GM12878 (cell line): ENCODE measurements at regions not wholly inside any gene's neighbourhood (a gene's known extent, or its start where the extent isn't known, plus 50 kb on each side); places are given as distances from the start of the nearest gene placed in this dataset.

Source experiments
- ATAC-seq: fragments of 200-7000 bp; cut with Tn5 transposase; 3 replicates; pipeline ENCODE4 v1.9.1; 2020; ENCODE audit warnings: mild to moderate bottlenecking, moderate library complexity
- BruUV-seq: library from RNA; stranded (reverse); fragments of 400-500 nt; replicated peaks from 2 replicates; lab custom pipeline; 2021; lab: Mats Ljungman, UMichigan
- CTCF ChIA-PET: fragments of 300-600 bp; sonication (Branson Sonifier 250); formaldehyde crosslinking; extraction: SDS; loops from one replicate; lab custom pipeline; 2021; ENCODE audit warnings: inconsistent platforms; lab: Yijun Ruan, JAX
- POLR2A ChIA-PET: fragments of 350-600 bp; formaldehyde crosslinking; extraction: SDS; loops from one replicate; lab custom pipeline; 2021; ENCODE audit warnings: inconsistent platforms; lab: Charles Lee
- RAD21 ChIA-PET: fragments of 300-600 bp; sonication (Branson Sonifier 250); formaldehyde crosslinking; loops from one replicate; lab custom pipeline; 2023; ENCODE audit warnings: antibody characterized with exemption; ENCODE audit not compliant: unreplicated experiment; lab: Charles Lee
- SMC1A ChIA-PET: fragments of 300-600 bp; sonication (Branson Sonifier 250); formaldehyde crosslinking; loops from one replicate; lab custom pipeline; 2023; ENCODE audit not compliant: unreplicated experiment, uncharacterized antibody; lab: Charles Lee
- DNase-seq: peaks from one replicate; pipeline ENCODE4 v3.0.0-alpha.2; 2011; ENCODE audit warnings: low read depth, low spot score
- FAIRE-seq: peaks from 3 replicates; lab custom pipeline; 2011; peaks lifted over from hg19 to GRCh38; lab: Jason Lieb, UNC
- H2AFZ ChIP-seq: 2 replicates; pipeline ENCODE4 v1.6.0; 2011; ENCODE audit warnings: low read depth, low read length, control low read depth; ENCODE audit not compliant: control insufficient read depth
- H3K27ac ChIP-seq: 2 replicates; pipeline ENCODE4 v1.5.1; 2011; ENCODE audit warnings: control low read depth; ENCODE audit not compliant: control insufficient read depth, insufficient read depth
- H3K27me3 ChIP-seq, 2 experiments: replicated peaks in 1 of 2; 2 replicates each; pipeline versions ENCODE4 v1.6.0 to v1.6.1; 2011; ENCODE audit warnings: low read length in 1 of 2; ENCODE audit not compliant: control insufficient read depth in 2 of 2, insufficient read depth in 2 of 2
- H3K36me3 ChIP-seq, 2 experiments: 2 replicates each; pipeline ENCODE4 v1.5.1; 2011; ENCODE audit warnings: low read length in 1 of 2; ENCODE audit not compliant: control insufficient read depth in 2 of 2, insufficient read depth in 2 of 2
- H3K4me1 ChIP-seq: 2 replicates; pipeline ENCODE4 v1.6.1; 2011; ENCODE audit warnings: mild to moderate bottlenecking, low read length, moderate library complexity, mixed read lengths; ENCODE audit not compliant: control insufficient read depth, insufficient read depth
- H3K4me2 ChIP-seq: 2 replicates; pipeline ENCODE4 v1.6.0; 2011; ENCODE audit warnings: control low read depth; ENCODE audit not compliant: control insufficient read depth, insufficient read depth
- H3K4me3 ChIP-seq: fragments of 200-600 bp; sonication (generic); 2 replicates; pipeline ENCODE4 v1.5.1; 2016
- H3K79me2 ChIP-seq: 2 replicates; pipeline ENCODE4 v1.6.0; 2011; ENCODE audit warnings: low read length; ENCODE audit not compliant: control insufficient read depth, insufficient read depth
- H3K9ac ChIP-seq: 2 replicates; pipeline ENCODE4 v1.8.0; 2011; ENCODE audit warnings: low read length, control low read depth, mixed read lengths; ENCODE audit not compliant: control insufficient read depth, insufficient read depth
- H3K9me3 ChIP-seq: replicated peaks from 3 replicates; pipeline ENCODE4 v1.5.1; 2011; ENCODE audit warnings: mild to moderate bottlenecking, low read length; ENCODE audit not compliant: control insufficient read depth, insufficient read depth
- H4K20me1 ChIP-seq: 2 replicates; pipeline ENCODE4 v1.6.0; 2011; ENCODE audit not compliant: control insufficient read depth, insufficient read depth
- CREM ChIP-seq: IDR thresholded peaks from 2 replicates; pipeline ENCODE4 v1.6.1; 2014; ENCODE audit warnings: antibody characterized with exemption, low read depth
- IKZF1 ChIP-seq: fragments of 450-650 bp; conservative IDR thresholded peaks from 2 replicates; pipeline ENCODE4 v1.6.1; 2017; ENCODE audit warnings: antibody characterized with exemption, mild to moderate bottlenecking
- JUND ChIP-seq: IDR thresholded peaks from 2 replicates; pipeline ENCODE4 v1.6.1; 2012; ENCODE audit warnings: low read depth, mild to moderate bottlenecking, low read length, improper control_type of control experiment, moderate library complexity
- MTA2 ChIP-seq: fragments of 450-650 bp; IDR thresholded peaks from 2 replicates; pipeline ENCODE4 v1.6.1; 2016; ENCODE audit warnings: low read depth, mild to moderate bottlenecking, moderate library complexity
- NFXL1 ChIP-seq: fragments of 450-650 bp; IDR thresholded peaks from 2 replicates; pipeline ENCODE4 v1.6.1; 2017; ENCODE audit warnings: antibody characterized with exemption, mild to moderate bottlenecking, borderline replicate concordance
- NR2C1 ChIP-seq: fragments of 450-650 bp; IDR thresholded peaks from 2 replicates; pipeline ENCODE4 v1.6.1; 2017; ENCODE audit warnings: antibody characterized with exemption, mild to moderate bottlenecking, moderate library complexity
- SMARCA5 ChIP-seq: fragments of 450-650 bp; IDR thresholded peaks from 2 replicates; pipeline ENCODE4 v1.6.1; 2017; ENCODE audit warnings: mild to moderate bottlenecking
- SPI1 ChIP-seq: IDR thresholded peaks from 2 replicates; pipeline ENCODE4 v1.6.1; 2011; ENCODE audit warnings: low read depth, mild to moderate bottlenecking, low read length, moderate library complexity, borderline replicate concordance; ENCODE audit not compliant: insufficient read depth
- WRNIP1 ChIP-seq: IDR thresholded peaks from 2 replicates; pipeline ENCODE4 v1.6.1; 2011; ENCODE audit warnings: low read depth, low read length, improper control_type of control experiment, borderline replicate concordance
- ZSCAN29 ChIP-seq: fragments of 450-650 bp; IDR thresholded peaks from 2 replicates; pipeline ENCODE4 v1.6.1; 2017; ENCODE audit warnings: mild to moderate bottlenecking, moderate library complexity
- WGBS: methylation state at CpG from one replicate; pipeline ENCODE4 v1.1.6; 2016; ENCODE audit warnings: low lambda C conversion rate; ENCODE audit not compliant: insufficient replicate concordance, insufficient coverage; ENCODE audit errors: missing lambda C conversion rate; 5-methylcytosine and 5-hydroxymethylcytosine counted together
- in situ Hi-C: fragments of 300-500 bp; cut with MboI; formaldehyde crosslinking; loops from 9 replicates; pipeline ENCODE4 v1.14.3; 2018; ENCODE audit warnings: mixed read lengths
- intact Hi-C: fragments of 100-400 bp; cut with micrococcal nuclease; formaldehyde crosslinking; loops from one replicate; pipeline ENCODE4 v1.14.2; 2022; ENCODE audit not compliant: unreplicated experiment
- TF ChIP-seq, protein P1 (sequence below): fragments of 150-350 bp; IDR thresholded peaks from 2 replicates; pipeline ENCODE4 v1.6.1; 2016; ENCODE audit warnings: low read depth, low read length
- TF ChIP-seq, protein P2 (sequence below): fragments of 450-650 bp; formaldehyde crosslinking; IDR thresholded peaks from 2 replicates; pipeline ENCODE4 v1.5.0; 2022; ENCODE audit warnings: mild to moderate bottlenecking, missing genetic modification characterization

DNA sequence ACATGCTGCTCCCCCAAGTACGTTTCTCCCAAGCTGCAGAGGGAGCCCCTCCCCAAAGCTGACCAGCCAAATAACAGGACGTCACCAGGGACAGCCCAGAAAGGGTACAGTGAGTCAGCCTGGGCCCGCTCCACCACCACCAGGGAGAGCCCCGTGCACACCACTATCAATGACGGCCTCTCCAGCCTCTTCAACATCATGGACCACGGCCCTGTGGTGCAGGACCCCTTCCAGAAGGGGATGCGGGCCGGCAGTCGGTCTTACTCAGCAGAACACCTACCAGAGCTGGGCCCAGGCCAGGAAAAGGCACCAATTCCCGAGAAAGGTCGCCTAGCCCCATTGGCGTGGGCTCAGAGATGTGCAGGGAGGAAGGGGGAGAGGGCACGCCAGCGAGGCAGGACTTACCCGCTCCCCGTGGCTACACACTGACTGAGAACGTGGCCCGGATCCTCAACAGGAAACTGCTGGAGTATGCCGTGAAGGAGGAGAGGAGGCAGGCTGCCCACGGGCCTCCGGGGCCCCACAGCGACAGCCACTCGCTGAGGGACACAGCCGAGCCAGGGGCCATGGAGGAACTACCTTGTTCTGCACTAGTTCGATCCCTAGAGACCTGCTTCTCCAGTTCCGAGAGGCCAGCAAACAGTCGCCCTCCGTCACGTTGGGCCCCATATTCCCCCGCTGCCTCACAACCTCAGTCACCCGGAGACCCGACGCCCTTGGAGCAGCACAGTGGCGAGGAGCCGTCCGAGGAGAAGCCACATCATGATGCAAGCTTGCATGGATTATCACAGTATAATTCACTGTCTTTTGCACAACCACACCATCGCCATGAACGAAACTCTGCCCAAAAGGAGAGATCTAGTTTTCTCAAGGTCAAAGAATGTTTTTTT, 815.9 kb upstream of the KLHL1 start (continued):
- TF ChIP-seq, protein P1, sequence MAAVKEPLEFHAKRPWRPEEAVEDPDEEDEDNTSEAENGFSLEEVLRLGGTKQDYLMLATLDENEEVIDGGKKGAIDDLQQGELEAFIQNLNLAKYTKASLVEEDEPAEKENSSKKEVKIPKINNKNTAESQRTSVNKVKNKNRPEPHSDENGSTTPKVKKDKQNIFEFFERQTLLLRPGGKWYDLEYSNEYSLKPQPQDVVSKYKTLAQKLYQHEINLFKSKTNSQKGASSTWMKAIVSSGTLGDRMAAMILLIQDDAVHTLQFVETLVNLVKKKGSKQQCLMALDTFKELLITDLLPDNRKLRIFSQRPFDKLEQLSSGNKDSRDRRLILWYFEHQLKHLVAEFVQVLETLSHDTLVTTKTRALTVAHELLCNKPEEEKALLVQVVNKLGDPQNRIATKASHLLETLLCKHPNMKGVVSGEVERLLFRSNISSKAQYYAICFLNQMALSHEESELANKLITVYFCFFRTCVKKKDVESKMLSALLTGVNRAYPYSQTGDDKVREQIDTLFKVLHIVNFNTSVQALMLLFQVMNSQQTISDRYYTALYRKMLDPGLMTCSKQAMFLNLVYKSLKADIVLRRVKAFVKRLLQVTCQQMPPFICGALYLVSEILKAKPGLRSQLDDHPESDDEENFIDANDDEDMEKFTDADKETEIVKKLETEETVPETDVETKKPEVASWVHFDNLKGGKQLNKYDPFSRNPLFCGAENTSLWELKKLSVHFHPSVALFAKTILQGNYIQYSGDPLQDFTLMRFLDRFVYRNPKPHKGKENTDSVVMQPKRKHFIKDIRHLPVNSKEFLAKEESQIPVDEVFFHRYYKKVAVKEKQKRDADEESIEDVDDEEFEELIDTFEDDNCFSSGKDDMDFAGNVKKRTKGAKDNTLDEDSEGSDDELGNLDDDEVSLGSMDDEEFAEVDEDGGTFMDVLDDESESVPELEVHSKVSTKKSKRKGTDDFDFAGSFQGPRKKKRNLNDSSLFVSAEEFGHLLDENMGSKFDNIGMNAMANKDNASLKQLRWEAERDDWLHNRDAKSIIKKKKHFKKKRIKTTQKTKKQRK: no peak
- TF ChIP-seq ZSCAN29 (no peak), WRNIP1 (no peak), MTA2 (no peak)

DNA sequence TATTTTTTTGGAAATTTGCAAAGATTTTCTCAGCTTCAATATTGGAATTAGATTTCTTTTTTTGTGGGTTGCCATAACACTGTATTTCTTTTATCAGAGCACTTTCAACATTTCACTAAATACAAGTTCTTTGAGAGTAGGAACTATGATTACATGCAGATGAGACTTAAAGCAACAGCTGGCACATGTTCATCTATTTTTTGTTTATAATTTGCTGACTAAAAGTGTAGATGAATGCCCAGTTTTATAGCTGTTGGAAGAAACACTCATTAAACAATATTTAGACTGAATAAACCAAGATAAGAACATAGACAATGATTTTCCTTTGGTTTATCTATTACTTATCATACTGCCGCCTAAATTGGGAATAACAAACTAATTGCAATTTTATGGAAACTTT, 803.0 kb upstream of the KLHL1 start:
- SMC1A ChIA-PET: interaction anchor here (1.8 kb wide), 1 partner anchor 11 kb away, joined by 5 read pairs; no protein-coding TSS in a partner anchor
- CTCF ChIA-PET: no interaction called here
- TF ChIP-seq, protein P2, sequence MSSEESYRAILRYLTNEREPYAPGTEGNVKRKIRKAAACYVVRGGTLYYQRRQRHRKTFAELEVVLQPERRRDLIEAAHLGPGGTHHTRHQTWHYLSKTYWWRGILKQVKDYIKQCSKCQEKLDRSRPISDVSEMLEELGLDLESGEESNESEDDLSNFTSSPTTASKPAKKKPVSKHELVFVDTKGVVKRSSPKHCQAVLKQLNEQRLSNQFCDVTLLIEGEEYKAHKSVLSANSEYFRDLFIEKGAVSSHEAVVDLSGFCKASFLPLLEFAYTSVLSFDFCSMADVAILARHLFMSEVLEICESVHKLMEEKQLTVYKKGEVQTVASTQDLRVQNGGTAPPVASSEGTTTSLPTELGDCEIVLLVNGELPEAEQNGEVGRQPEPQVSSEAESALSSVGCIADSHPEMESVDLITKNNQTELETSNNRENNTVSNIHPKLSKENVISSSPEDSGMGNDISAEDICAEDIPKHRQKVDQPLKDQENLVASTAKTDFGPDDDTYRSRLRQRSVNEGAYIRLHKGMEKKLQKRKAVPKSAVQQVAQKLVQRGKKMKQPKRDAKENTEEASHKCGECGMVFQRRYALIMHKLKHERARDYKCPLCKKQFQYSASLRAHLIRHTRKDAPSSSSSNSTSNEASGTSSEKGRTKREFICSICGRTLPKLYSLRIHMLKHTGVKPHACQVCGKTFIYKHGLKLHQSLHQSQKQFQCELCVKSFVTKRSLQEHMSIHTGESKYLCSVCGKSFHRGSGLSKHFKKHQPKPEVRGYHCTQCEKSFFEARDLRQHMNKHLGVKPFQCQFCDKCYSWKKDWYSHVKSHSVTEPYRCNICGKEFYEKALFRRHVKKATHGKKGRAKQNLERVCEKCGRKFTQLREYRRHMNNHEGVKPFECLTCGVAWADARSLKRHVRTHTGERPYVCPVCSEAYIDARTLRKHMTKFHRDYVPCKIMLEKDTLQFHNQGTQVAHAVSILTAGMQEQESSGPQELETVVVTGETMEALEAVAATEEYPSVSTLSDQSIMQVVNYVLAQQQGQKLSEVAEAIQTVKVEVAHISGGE (CRISPR knock-in tag): no peak
- TF ChIP-seq JUND (no peak), SMARCA5 (no peak), NR2C1 (no peak), CREM (no peak), SPI1 (no peak), IKZF1 (no peak), NFXL1 (no peak)

More for the DNA sequence above, 803.0 kb upstream of the KLHL1 start:
- intact Hi-C loops: no loop called here
- H2AFZ ChIP-seq: no peak overlapping the region
- RAD21 ChIA-PET: no interaction called here
- no peak overlapping the region for H3K4me2 ChIP-seq
- ATAC-seq (no peak), FAIRE-seq (no peak), DNase-seq (no peak)
- H3K27me3 ChIP-seq: no peaks in the 10 kb centered on the region
- no peak overlapping the region for H3K4me3 ChIP-seq
- H3K79me2 ChIP-seq: no peaks in the 10 kb centered on the region
- H4K20me1 ChIP-seq: no peaks in the 10 kb centered on the region
- POLR2A ChIA-PET: no interaction called here
- in situ Hi-C loops: no loop called here
- BruUV-seq: no TSS peak
- no peak overlapping the region for H3K9ac ChIP-seq
- H3K4me1 ChIP-seq: no peaks in the 10 kb centered on the region
- H3K9me3 ChIP-seq: no peaks in the 10 kb centered on the region
- 82% methylated on average over 1 of the region's 1 CpG for WGBS
- H3K27ac ChIP-seq: no peak overlapping the region
- H3K36me3 ChIP-seq: no peaks in the 10 kb centered on the region
